HG03064 (cell line): ENCODE measurements at regions not wholly inside any gene's neighbourhood (a gene's known extent, or its start where the extent isn't known, plus 50 kb on each side); places are given as distances from the start of the nearest gene placed in this dataset.
"Not testable (repeated sequence)": the region's sequence is repeated elsewhere in the genome, so short reads cannot be mapped to it uniquely, and the experiment has no call there.

Experiments used
- ATAC-seq: cut with Tn5 transposase; IDR thresholded peaks from one replicate; pipeline ENCODE4 v1.9.1; 2021; ENCODE audit warnings: low read depth; ENCODE audit not compliant: unreplicated experiment

- ATAC-seq, result no peak
Measured at GRCh38 chr7:89760690-89761089, 393.6 kb upstream of the STEAP1 start.

- ATAC-seq, result no peak
Measured at GRCh38 chr7:89761173-89761572, 393.1 kb upstream of the STEAP1 start.

GRCh38 chr7:89770161-89770560 lies 384.1 kb upstream of the STEAP1 start:
- no peak for ATAC-seq

GRCh38 chr7:89771003-89771636 lies 383.1 kb upstream of the STEAP1 start:
- no peak for ATAC-seq

GRCh38 chr7:89772276-89772675 lies 382.0 kb upstream of the STEAP1 start:
- no peak for ATAC-seq

- ATAC-seq, result no peak
Measured at GRCh38 chr7:89773611-89774010, 380.7 kb upstream of the STEAP1 start.

- ATAC-seq, result no peak
Measured at GRCh38 chr7:89775459-89775858, 378.8 kb upstream of the STEAP1 start.

GRCh38 chr7:89776980-89777379 lies 377.3 kb upstream of the STEAP1 start:
- no peak for ATAC-seq

- ATAC-seq, result no peak
Measured at GRCh38 chr7:89777499-89777898, 376.8 kb upstream of the STEAP1 start.

- ATAC-seq, result no peak
Measured at GRCh38 chr7:89780291-89780690, 374.0 kb upstream of the STEAP1 start.

GRCh38 chr7:89796481-89796880 lies 357.8 kb upstream of the STEAP1 start:
- no peak for ATAC-seq

- no peak for ATAC-seq
Measured at GRCh38 chr7:89797965-89798598, 356.2 kb upstream of the STEAP1 start.

- no peak for ATAC-seq
Measured at GRCh38 chr7:89798599-89798996, 355.7 kb upstream of the STEAP1 start.

GRCh38 chr7:89800761-89801160 lies 353.5 kb upstream of the STEAP1 start:
- ATAC-seq, result no peak

- no peak for ATAC-seq
Measured at GRCh38 chr7:89809291-89809690, 345.0 kb upstream of the STEAP1 start.

- no peak for ATAC-seq
Measured at GRCh38 chr7:89813081-89813480, 341.2 kb upstream of the STEAP1 start.

- ATAC-seq, result no peak
Measured at GRCh38 chr7:89826121-89826520, 328.1 kb upstream of the STEAP1 start.

GRCh38 chr7:89826557-89826956 lies 327.7 kb upstream of the STEAP1 start:
- ATAC-seq, result no peak

GRCh38 chr7:89837515-89837914 lies 316.8 kb upstream of the STEAP1 start:
- no peak for ATAC-seq

GRCh38 chr7:89839329-89839728 lies 314.9 kb upstream of the STEAP1 start:
- ATAC-seq, result no peak

GRCh38 chr7:89845952-89846351 lies 308.3 kb upstream of the STEAP1 start:
- ATAC-seq, result no peak

- no peak for ATAC-seq
Measured at GRCh38 chr7:89849052-89849451, 305.2 kb upstream of the STEAP1 start.

- ATAC-seq, result not testable (repeated sequence)
Measured at GRCh38 chr7:89857053-89857452, 297.2 kb upstream of the STEAP1 start.
